KMS-11 (cell line): ENCODE measurements at regions not wholly inside any gene's neighbourhood (a gene's known extent, or its start where the extent isn't known, plus 50 kb on each side); places are given as distances from the start of the nearest gene placed in this dataset.

Source experiments
- H2AFZ ChIP-seq: fragments of 200-600 bp; sonication (generic); 2 replicates; pipeline ENCODE4 v1.6.1; 2016; ENCODE audit warnings: antibody characterized with exemption, mixed run types, low read depth
- H3K27ac ChIP-seq: fragments of 200-600 bp; sonication (generic); 2 replicates; pipeline ENCODE4 v1.6.1; 2016; ENCODE audit warnings: mild to moderate bottlenecking, mixed run types
- H3K27me3 ChIP-seq: fragments of 200-600 bp; sonication (generic); 2 replicates; pipeline ENCODE4 v1.6.1; 2017; ENCODE audit warnings: mild to moderate bottlenecking, low read depth, mixed run types, moderate library complexity; ENCODE audit not compliant: insufficient read depth
- H3K36me3 ChIP-seq: fragments of 200-600 bp; sonication (generic); 2 replicates; pipeline ENCODE4 v1.6.1; 2017; ENCODE audit warnings: mild to moderate bottlenecking, mixed run types; ENCODE audit not compliant: insufficient read depth
- H3K4me1 ChIP-seq: fragments of 200-600 bp; sonication (generic); 2 replicates; pipeline ENCODE4 v1.6.1; 2016; ENCODE audit warnings: mild to moderate bottlenecking, low read depth, mixed run types; ENCODE audit not compliant: poor library complexity, severe bottlenecking
- H3K4me2 ChIP-seq: fragments of 200-600 bp; sonication (generic); 2 replicates; pipeline ENCODE4 v1.7.0; 2016; ENCODE audit warnings: mild to moderate bottlenecking, mixed run types
- H3K4me3 ChIP-seq: fragments of 200-600 bp; sonication (generic); IDR thresholded peaks from 2 replicates; pipeline ENCODE4 v1.6.1; 2017; ENCODE audit warnings: low read depth, low read length, mixed read lengths; ENCODE audit not compliant: insufficient read depth
- H3K79me2 ChIP-seq: fragments of 200-600 bp; sonication (generic); 2 replicates; pipeline ENCODE4 v1.6.1; 2016; ENCODE audit warnings: low read depth, mixed run types; ENCODE audit not compliant: insufficient read depth
- H3K9ac ChIP-seq: fragments of 200-600 bp; sonication (generic); 2 replicates; pipeline ENCODE4 v1.6.1; 2016; ENCODE audit warnings: mild to moderate bottlenecking, mixed run types
- H4K20me1 ChIP-seq: fragments of 200-600 bp; sonication (generic); 2 replicates; pipeline ENCODE4 v1.6.1; 2016; ENCODE audit warnings: mild to moderate bottlenecking, mixed run types; ENCODE audit not compliant: insufficient read depth
- TF ChIP-seq, protein P1 (sequence below): fragments of 200-600 bp; sonication (generic); conservative IDR thresholded peaks from 2 replicates; pipeline ENCODE4 v1.6.1; 2017; ENCODE audit warnings: low read depth, mild to moderate bottlenecking, antibody characterized with exemption, low read length, moderate library complexity, mixed read lengths

DNA sequence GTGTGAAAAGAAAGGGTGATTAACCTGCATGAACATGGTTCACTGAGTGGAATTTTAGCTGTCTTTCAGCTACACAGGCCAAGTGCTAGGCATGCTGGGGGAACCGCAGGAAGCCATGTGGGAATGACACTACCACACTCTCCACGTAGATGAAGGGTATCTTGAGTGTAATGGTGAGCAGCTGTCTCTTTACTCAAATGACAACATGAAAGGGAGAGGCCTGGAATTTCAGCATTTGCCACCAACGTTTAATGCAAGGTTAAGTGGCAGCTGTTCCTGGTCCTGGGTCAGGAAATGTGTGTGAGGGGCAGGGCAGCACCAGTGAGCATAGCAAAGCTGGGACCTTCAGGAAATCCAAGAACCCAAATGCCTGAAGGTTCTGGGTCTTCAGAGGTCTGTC lies 588.4 kb downstream of the SLC4A3 start:
- Histone ChIP-seq H3K79me2 (no peaks in the 10 kb centered on the region), H3K4me3 (no peak overlapping the region), H3K4me1 (no peaks in the 10 kb centered on the region), H3K4me2 (no peak overlapping the region), H3K27ac (no peak overlapping the region), H3K36me3 (no peaks in the 10 kb centered on the region), H4K20me1 (no peaks in the 10 kb centered on the region), H2AFZ (no peak overlapping the region), H3K9ac (no peak overlapping the region), H3K27me3 (no peaks in the 10 kb centered on the region)
- TF ChIP-seq, protein P1, sequence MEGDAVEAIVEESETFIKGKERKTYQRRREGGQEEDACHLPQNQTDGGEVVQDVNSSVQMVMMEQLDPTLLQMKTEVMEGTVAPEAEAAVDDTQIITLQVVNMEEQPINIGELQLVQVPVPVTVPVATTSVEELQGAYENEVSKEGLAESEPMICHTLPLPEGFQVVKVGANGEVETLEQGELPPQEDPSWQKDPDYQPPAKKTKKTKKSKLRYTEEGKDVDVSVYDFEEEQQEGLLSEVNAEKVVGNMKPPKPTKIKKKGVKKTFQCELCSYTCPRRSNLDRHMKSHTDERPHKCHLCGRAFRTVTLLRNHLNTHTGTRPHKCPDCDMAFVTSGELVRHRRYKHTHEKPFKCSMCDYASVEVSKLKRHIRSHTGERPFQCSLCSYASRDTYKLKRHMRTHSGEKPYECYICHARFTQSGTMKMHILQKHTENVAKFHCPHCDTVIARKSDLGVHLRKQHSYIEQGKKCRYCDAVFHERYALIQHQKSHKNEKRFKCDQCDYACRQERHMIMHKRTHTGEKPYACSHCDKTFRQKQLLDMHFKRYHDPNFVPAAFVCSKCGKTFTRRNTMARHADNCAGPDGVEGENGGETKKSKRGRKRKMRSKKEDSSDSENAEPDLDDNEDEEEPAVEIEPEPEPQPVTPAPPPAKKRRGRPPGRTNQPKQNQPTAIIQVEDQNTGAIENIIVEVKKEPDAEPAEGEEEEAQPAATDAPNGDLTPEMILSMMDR, result no peak

DNA sequence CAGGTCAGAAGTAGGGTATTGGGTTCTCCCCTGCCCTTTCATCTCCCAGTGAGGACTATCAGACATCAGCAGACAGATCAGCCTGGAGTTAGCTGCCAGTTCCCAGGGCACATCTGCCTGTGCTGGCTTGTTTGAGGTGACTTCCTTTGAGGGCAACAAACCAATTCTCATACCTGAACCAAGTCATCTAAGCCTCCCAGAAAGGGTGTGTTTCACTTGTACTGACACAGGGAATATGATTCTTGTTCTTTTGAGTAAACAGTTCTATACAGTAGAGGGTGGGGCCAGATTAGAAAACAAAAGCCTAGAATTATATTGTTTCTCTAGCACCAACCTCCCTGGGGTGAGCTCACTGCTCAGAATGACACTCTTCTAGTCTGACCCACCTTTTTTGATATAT lies 591.9 kb downstream of the SLC4A3 start:
- H3K4me3 ChIP-seq, result no peak overlapping the region

DNA sequence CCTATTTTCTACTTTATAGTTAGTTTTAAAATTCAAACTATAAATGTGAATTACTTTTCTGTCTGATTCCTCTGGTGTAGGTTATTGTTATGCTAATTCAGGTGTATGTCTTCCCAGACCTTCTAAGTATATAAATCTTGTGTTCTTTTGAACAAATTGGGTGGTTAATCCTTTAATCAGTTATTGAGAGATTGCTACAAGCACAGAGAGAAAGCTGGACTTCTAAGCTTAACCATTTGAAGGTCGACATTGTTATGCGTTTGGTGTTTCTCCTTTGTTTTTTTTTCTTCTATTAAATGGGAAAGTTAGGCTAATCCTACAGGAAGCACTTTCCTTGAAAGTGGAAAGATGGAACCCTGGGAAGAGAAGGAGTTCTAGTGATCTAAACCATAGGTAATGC lies 592.6 kb downstream of the SLC4A3 start:
- Histone ChIP-seq H3K27me3 (no peaks in the 10 kb centered on the region), H2AFZ (no peak overlapping the region)
- TF ChIP-seq, protein P1, result no peak

More for the DNA sequence above, 591.9 kb downstream of the SLC4A3 start:
- Histone ChIP-seq H3K36me3 (no peaks in the 10 kb centered on the region), H3K27me3 (no peaks in the 10 kb centered on the region), H3K79me2 (no peaks in the 10 kb centered on the region), H3K9ac (no peak overlapping the region), H3K4me2 (no peak overlapping the region), H3K27ac (no peak overlapping the region), H3K4me1 (no peaks in the 10 kb centered on the region), H2AFZ (no peak overlapping the region), H4K20me1 (no peaks in the 10 kb centered on the region)
- TF ChIP-seq, protein P1, result no peak

DNA sequence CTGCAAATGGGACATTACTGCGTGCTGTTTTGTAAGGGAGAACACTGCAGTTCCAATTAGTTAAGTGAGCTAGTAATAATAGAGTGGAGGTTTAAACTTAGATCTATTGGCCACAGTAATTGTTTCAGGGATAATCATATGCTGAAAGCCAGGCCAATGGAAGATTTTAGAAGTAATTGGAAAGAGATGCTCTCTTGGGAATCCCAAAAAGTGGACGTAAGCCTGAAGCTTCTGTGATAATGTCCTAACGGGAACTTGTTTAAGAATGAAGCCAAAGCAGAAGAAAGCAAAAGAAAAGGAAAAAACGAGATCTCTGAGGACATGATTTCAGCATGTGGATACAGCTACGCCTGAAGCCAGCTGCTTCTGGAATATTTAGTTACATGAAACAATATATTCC lies 594.6 kb downstream of the SLC4A3 start:
- Histone ChIP-seq H3K36me3 (no peaks in the 10 kb centered on the region), H4K20me1 (no peaks in the 10 kb centered on the region), H3K4me3 (no peak overlapping the region), H2AFZ (no peak overlapping the region), H3K4me1 (no peaks in the 10 kb centered on the region), H3K27ac (no peak overlapping the region), H3K27me3 (no peaks in the 10 kb centered on the region), H3K79me2 (no peaks in the 10 kb centered on the region), H3K9ac (no peak overlapping the region), H3K4me2 (no peak overlapping the region)
- TF ChIP-seq, protein P1, result no peak

More for the DNA sequence above, 592.6 kb downstream of the SLC4A3 start:
- no peaks in the 10 kb centered on the region for H3K4me1 ChIP-seq
- no peak overlapping the region for H3K4me3 ChIP-seq
- no peaks in the 10 kb centered on the region for H4K20me1 ChIP-seq
- no peak overlapping the region for H3K4me2 ChIP-seq
- H3K79me2 ChIP-seq, result no peaks in the 10 kb centered on the region
- no peak overlapping the region for H3K27ac ChIP-seq
- no peaks in the 10 kb centered on the region for H3K36me3 ChIP-seq
- no peak overlapping the region for H3K9ac ChIP-seq
